GM18867 (cell line): ENCODE measurements at regions not wholly inside any gene's neighbourhood (a gene's known extent, or its start where the extent isn't known, plus 50 kb on each side); places are given as distances from the start of the nearest gene placed in this dataset.
"Not testable (repeated sequence)": the region's sequence is repeated elsewhere in the genome, so short reads cannot be mapped to it uniquely, and the experiment has no call there.

Experiments used
- ATAC-seq: cut with Tn5 transposase; IDR thresholded peaks from one replicate; pipeline ENCODE4 v1.9.1; 2021; ENCODE audit warnings: mild to moderate bottlenecking, moderate library complexity; ENCODE audit not compliant: unreplicated experiment

- ATAC-seq, result no peak
Observed at GRCh38 chr3:118245312-118245711, 789.3 kb downstream of the IGSF11 start.

- ATAC-seq, result not testable (repeated sequence)
Observed at GRCh38 chr3:118258850-118259249, 775.8 kb downstream of the IGSF11 start.

- ATAC-seq, result no peak
Observed at GRCh38 chr3:118262800-118263402, 771.7 kb downstream of the IGSF11 start.

- ATAC-seq, result no peak
Observed at GRCh38 chr3:118267588-118267987, 767.1 kb downstream of the IGSF11 start.

GRCh38 chr3:118269537-118270125 lies 765.0 kb downstream of the IGSF11 start:
- no peak for ATAC-seq

GRCh38 chr3:118272991-118273390 lies 761.7 kb downstream of the IGSF11 start:
- no peak for ATAC-seq

GRCh38 chr3:118277814-118278213 lies 756.8 kb downstream of the IGSF11 start:
- ATAC-seq, result no peak

GRCh38 chr3:118292841-118293240 lies 741.8 kb downstream of the IGSF11 start:
- no peak for ATAC-seq

GRCh38 chr3:118298133-118298532 lies 736.5 kb downstream of the IGSF11 start:
- no peak for ATAC-seq

- ATAC-seq, result no peak
Observed at GRCh38 chr3:118304557-118304956, 730.1 kb downstream of the IGSF11 start.

GRCh38 chr3:118332699-118333098 lies 701.9 kb downstream of the IGSF11 start:
- ATAC-seq, result no peak

- no peak for ATAC-seq
Observed at GRCh38 chr3:118337649-118338048, 697.0 kb downstream of the IGSF11 start.

- ATAC-seq, result no peak
Observed at GRCh38 chr3:118347396-118348168, 687.1 kb downstream of the IGSF11 start.

- no peak for ATAC-seq
Observed at GRCh38 chr3:118348169-118348557, 686.5 kb downstream of the IGSF11 start.

GRCh38 chr3:118354556-118354955 lies 680.1 kb downstream of the IGSF11 start:
- no peak for ATAC-seq

GRCh38 chr3:118369892-118370491 lies 664.7 kb downstream of the IGSF11 start:
- no peak for ATAC-seq

- no peak for ATAC-seq
Observed at GRCh38 chr3:118380576-118380975, 654.1 kb downstream of the IGSF11 start.

GRCh38 chr3:118396491-118396890 lies 638.2 kb downstream of the IGSF11 start:
- no peak for ATAC-seq

- no peak for ATAC-seq
Observed at GRCh38 chr3:118400086-118400485, 634.6 kb downstream of the IGSF11 start.

- no peak for ATAC-seq
Observed at GRCh38 chr3:118400886-118401285, 633.8 kb downstream of the IGSF11 start.

- no peak for ATAC-seq
Observed at GRCh38 chr3:118401887-118402286, 632.8 kb downstream of the IGSF11 start.

- no peak for ATAC-seq
Observed at GRCh38 chr3:118402971-118403370, 631.7 kb downstream of the IGSF11 start.
